Activated T-helper 9 cell treated with anti-CD3 and anti-CD28 coated beads, Interleukin-2, amount 50 U/mL, for 16 hours (primary cell): ENCODE measurements at regions not wholly inside any gene's neighbourhood (a gene's known extent, or its start where the extent isn't known, plus 50 kb on each side); places are given as distances from the start of the nearest gene placed in this dataset.
"Not testable (repeated sequence)": the region's sequence is repeated elsewhere in the genome, so short reads cannot be mapped to it uniquely, and the experiment has no call there.

Experiments
- DNase-seq: peaks from one replicate; pipeline ENCODE4 v3.0.0-alpha.2; 2020; ENCODE audit warnings: low read depth

DNA sequence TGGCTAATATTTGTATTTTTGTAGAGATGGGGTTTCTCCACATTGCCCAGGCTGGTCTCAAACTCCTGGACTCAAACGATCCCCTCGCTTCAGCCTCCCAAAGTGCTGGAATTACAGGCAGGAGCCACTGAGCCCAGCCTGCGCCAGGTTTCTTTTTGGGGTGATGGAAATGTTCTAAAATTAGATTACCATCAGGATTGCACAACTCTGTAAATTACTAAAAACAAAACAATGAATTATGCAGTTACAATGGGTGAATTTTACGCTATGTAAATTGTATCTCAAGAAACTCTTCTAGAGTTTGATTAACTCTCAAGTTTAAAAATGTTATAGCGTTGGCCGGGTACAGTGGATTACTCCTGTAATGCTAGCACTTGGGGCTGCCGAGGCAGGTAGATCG is 118.9 kb upstream of the TBL1X start:
- no peak for DNase-seq

DNA sequence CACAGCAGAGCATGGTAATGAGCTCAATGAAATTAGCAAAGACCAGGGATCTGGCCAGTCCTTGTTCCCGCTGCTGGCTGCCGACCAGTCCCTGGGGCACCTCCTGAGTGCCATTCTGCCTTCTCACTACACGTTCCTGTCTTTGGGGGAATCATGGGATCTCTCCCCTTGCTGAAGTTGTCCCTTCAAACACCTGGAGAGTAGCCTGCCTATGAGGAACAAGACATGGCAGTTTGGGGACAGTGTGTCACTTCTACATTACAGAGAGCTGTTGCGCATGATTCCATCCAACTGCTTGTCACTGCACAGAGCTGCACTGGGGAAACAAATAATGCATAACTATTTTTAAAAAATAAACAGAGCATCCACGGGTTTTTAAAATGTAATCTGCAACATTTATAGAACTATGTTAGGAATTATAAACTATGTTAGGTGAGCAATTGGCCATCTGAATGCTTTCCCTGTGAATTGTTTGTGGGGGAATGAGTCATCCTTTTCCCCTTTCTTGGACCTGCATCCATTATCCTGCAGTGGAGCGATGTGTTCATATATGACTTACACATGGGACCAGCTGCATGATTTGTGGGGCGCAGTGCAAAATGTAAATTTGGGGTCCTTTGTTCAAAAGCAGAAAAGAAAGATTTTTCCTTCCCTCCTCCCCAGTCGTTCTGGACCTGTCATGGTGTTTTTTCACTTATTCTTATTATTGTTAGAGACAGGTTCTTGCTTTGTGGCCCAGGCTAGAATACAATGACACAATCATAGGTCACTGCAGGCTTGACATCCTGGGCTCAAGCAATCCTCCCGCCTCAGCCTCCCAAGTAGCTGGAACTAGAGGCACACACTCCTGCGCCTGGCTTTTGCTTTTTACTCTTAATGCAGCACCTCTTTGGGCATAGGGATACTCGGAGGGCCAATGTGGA is 115.0 kb upstream of the TBL1X start:
- no peak for DNase-seq

DNA sequence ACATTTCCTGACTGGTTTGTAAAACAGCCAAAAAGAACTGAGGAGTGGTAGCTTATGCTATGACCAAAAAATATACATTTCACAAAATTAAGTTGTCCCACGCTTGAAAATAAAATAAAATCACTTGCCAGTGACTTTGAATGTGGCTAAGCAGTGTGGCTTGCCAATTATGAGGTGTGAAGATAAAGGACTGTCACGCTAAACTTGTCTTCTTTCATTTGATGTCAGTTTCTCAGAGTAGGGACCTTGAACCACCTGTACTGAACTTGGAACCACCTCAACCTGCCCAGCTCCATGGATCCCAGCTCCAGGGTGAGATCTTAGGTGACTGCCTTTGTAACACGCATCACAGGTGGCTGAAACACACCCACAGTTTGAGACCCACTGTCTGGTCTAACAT is 113.7 kb upstream of the TBL1X start:
- DNase-seq = no peak

DNA sequence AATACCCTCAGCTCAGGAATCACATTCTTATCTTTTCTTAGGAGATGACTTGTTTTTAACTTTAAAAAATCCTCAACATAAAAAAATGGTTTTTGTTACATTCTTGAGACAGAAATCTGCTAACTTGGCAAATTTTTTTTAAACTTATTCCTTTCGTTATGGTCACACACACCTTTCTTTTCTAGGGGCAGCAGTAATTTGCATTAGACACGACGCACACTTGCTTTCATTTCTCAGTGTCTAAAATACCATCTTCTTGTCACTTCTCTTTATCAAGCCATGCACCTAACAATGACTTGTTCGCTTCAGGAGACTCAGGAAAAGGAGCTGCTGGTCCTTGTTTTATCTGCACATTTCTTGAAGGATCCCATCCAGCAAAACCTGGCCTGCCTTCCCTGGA is 112.6 kb upstream of the TBL1X start:
- DNase-seq = no peak

DNA sequence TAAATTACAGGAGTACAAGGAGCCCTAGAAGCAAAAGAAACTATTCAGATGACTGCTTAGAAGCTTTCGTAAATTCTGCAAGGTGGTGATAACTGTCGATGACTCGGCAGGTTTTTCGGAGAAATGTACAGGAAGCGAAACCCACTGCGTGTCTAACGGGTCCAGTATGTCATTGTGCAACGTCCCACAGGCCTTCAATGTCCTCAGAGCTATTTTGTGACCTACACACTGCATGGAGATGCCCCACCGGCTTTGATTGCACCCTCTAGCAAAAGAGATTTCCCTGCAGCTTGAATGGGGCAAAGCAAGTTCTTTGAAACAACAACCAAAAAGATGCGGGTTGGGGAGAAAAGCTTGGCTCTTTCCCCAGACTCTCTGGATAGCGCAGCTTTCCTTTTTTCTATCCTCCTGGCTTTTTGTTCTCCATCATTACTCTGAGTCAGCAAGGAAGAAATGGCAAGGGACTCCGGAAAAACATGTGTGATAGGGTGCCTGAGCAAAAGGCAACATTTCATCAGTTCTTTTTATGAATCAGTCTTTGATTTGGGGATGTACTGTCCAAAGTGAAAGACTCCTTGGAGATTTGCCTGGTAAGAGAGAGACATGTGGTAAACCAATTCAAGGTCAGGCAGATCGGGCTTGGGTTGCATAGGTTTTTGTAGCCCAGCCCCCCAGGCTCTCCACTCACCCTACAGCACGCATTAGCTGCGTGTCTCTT is 112.0 kb upstream of the TBL1X start:
- DNase-seq = peak; percentile 19

DNA sequence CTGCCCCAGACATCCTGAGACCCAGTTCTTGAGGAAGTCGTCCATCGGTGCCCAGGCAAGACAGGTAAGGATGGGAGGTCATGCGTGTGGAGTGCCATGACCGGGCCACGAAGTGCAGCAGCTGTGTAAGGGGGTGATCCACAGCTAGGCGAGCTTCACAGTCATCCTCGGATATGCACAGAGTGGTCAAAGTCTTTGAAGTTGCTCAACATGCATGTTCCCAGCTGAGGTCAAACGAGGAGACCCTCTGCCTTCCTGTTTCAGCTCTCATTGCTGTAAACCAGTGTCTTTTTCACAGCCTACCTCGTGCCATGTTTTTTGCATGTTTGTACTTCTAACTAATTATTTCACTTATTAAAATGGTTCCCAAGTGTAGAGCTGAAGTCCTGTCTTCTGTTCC is 109.9 kb upstream of the TBL1X start:
- DNase-seq = no peak

DNA sequence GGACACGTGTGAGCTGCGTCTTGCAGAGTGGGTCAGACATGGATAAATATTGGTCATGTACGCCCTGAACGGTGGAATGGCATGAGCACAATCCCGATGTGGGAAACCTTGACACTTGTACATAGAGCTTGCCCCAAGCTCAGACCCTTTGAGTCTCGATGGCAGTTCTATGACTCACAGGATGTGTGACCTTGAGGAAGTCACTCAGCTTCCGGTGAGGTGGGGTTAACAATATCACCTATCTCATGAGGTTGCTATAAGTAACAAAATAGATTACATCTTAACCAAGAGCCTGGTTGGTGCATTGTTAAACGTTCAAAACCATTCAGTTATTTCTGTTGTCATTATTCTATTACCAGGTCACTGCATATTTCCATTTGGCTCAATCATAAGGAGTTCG is 109.1 kb upstream of the TBL1X start:
- no peak for DNase-seq

DNA sequence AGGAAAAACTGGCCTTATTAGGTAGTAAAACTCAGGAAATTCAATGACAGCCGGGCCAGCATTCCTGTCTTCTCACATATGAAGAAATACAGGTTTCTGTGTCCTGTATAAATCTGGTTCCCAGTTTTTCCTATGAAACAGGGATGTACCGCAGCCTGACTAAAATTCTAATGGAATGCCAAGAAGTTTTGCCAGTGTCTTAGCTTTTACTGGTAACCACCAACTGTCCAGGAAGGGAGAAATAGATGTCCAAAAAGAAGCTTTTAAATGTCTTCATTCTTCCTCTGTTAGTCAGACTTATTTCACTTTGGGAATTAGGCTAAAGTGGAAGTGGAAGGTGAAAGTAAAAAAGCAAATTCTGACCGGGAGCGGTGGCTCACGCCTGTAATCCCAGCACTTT is 108.0 kb upstream of the TBL1X start:
- no peak for DNase-seq

DNA sequence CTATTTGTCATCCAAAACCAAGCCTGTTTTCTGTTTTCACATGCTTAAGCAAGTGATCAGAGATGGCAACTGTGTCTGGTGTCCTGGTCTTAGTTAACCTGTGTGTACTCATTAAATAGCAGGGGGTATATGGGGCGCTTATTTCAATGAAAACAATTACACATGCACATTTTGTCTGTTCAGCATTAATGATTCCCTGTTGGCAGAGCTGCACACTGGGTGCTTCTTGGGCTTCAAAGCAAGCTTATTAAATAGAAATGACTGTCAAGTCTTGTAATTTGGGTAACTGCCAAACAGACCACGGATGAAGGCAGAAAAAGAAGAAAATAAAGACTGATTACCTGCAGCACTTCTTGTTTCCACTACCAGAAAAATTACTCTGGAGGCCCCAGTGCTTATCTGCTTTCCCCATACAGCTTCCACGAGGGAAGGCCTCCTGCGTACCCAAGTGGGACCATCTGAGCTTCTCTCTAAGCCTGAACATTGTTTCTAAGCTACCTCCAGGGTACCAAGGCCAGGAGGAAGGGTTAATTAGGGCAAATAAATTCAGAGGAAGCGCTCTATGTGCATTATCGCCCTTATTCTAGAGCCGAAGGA is 107.2 kb upstream of the TBL1X start:
- no peak for DNase-seq

DNA sequence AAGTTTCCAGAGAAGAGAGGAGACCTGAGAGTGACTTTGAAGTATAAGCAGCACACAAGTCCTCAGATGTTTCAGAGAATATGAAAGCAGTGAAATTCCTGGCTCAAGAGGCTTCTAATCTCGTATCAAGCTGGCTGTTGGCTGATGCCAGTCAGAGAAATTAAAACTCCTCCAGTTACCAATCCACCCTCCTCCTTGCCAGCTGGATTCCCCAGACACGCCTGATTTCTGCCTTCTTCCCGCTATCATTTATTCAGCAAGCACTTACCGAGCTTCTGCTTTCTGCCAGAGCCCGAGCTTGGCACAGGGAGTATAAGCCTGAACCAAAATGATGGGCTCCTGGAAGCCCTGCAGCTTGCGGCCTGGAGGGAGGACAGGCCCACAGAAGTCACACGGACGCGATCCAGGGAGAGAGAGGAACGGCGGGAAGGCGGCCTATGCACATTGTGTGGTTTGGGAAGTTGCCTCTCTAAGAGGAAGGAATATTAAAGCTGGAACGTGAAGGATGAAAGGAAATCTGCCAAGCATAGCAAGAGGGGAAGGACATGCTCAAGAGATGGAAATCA is 102.4 kb upstream of the TBL1X start:
- no peak for DNase-seq

DNA sequence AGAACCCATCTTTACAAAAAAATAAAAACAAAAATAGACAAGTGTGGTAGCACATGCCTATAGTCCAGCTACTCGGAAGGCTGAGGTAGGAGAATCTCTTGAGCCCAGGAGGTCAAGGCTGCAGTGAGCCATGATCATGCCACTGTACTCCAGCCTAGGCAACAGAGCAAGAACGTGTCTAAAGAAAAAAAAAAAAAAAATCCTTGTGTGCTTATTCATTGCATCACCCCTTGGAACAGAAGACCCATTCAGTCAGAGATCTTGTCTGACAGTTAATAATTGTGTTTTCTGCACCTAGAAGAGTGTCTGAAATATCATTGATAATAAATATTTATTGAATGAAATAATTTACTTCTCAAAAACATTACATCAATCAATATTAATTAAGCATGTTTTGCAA is 97.4 kb upstream of the TBL1X start:
- no peak for DNase-seq

DNA sequence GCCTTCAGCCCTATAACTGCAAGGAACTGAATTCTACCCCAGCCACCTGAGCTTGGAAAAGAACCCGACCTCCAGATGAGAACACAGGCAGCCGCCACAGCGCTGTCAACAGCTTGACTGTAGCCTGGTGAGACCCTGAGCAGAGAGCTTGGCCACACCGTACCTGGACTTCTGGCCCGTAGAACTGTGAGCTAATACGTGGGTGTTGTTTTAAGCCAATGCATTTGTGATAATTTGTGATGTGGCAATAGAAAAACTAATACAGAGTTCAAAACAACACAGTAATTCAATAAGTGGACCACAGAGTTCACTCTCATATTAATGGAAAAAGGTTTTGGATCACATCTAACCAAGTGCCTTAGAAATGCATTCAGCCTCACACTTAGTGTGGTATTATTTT is 96.6 kb upstream of the TBL1X start:
- no peak for DNase-seq

DNA sequence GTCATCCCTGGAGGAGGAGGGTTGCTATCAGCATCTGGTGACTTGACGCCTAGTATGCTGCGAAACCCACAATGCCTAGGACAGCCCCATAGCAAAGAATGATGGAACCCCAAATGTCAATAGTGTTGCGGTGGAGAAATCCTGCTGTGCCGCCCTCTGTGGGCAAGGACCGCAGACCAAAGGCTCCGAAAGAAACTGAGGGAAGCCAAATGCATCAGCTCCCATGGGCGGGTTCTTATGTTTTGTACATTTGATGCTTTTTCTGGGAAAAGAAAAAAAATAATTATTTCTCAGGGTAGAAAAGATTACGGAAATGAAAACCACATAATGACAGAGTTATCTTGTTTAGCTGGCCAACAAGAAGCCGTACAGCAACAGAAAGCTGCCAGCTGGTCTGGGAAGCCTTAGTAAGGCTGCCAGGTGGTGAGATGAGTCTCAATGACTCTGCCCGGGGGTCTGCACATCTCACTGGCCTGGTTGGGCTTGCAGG is 95.0 kb upstream of the TBL1X start:
- no peak for DNase-seq

DNA sequence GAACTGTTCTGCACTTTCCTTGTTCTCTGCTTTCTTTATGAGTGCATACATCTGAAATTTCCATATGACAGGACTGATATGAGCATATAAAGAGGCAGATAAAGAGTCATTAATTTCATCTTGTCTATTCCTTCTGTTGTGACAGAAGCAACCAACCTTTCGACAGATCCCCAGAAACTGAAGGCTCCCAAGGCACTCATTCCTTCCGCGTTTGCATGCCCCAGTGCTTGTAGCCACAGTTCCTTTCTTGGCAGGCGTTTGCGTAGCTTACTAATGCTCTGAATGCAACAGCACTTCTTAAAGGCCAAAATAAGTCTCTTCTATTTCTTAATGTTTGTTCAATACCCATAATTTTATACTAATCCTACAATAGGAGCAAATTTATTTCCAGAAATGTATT is 94.0 kb upstream of the TBL1X start:
- no peak for DNase-seq

DNA sequence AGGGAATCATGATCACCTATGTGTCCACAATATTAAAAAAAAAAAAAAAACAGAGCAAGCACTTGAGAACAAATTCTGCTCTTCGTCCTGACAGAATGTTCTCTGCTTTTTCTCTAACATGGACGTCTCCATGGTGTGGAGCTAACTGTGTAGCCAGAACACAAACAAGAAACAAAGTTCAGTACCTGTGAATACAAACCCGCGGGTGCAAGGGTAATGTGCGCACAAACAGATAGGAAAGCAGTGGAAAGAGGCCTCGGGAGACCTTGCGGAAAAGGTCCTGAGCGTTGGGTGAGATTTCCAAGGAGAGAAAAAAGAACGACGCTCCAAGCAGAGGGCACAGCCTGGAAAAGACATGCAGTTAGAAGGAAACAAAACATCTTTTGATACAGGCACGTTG is 92.0 kb upstream of the TBL1X start:
- no peak for DNase-seq

DNA sequence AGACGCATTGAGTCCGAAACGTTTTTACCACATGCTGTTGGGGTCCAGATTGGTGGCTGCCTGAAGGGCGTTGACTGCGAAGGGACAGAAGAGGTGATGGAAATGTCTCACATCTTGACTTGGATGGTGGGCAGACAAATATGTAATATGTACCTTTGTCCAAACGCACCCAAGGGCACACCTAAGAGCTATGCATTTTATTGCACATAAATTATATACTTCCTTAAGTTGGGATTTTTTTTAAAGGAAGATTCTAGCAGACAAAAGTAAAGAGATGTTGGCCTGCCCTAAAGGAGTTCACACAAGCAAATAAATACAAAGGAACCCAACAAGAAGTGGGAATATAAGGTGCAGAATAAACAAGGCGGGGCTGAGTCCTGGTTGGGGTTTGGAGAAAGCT is 91.1 kb upstream of the TBL1X start:
- no peak for DNase-seq

DNA sequence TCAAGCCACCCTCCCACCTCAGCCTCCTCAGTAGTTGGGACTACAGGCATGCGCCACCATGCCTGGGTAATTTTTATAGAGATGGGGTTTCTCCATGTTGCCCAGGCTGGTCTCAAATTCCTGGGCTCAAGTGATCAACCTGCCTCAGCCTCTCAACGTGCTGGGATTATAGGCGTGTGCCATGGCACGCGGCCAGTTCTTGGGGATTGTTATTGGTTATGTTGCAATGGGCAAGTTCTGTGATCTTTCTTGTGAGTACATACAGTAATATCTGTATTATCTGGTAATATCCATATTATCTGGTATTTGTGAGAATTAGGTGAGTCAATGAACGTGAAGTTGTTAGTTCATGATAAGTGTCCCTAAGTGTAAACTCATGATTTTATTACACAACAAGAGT is 90.3 kb upstream of the TBL1X start:
- no peak for DNase-seq

DNA sequence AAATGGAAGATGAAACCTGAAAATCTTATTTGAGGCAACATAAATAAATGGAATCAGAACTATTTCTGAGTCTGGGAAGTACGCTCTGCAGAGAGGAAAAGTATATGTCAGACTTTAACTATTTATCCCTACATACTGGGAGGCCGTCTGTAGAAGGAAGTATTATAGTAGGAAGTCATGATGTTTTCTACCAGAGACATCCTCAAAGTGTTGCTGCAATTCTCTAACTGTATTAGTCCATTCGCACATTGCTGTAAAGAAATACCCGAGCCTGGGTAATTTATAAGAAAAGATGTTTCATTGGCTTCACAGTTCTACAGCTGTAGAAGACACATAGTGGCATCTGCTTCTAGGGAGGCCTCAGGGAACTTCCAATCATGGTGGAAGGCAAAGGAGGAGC is 88.7 kb upstream of the TBL1X start:
- DNase-seq = no peak

DNA sequence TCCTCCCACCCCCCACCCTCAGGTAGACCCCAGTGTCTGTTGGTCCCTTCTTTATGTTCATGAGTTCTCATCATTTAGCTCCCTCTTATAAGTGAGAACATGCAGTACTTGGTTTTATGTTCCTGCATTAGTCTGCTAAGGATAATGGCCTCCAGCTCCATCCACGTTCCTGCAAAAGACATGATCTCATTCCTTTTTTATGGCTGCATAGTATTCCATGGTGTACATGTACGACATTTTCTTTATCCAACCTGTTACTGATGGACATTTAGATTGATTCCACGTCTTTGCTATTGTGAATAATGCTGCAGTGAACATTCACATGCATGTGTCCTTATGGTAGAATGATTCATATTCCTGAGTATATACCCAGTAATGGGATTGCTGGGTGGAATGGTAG is 87.6 kb upstream of the TBL1X start:
- DNase-seq = not testable (repeated sequence)

DNA sequence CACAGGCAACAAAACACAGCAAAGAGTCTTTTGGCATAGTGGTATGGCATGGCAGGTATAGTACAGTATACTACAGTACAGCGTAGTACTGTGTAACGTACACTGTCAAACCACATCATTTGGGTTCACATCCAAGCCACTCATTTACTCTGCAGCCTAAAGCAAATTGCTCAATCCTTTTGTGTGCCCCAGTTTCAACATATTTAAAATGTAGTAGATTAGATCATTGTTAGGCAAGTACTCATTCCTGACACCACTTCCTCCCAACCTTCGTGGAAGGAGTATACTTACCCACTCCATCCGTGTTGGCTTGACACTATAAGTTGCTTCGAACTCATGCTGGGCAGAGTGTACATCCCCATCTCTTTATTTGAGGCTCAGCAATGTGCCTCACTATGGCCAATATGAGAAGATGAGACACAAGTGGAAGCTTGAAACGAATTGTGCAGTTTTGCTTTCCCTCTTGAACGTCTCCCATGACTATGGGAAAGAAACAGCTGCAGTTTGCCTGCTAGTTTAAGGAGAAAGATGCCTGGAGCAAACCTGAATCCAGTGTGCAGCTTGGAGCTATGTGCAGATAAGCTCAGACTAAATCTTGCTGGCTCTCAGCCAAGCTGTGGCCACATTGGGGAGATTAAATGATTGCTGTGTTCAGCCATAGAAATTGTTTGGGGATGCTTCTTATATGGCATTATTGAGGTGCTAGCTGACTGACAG is 85.7 kb upstream of the TBL1X start:
- DNase-seq = no peak

DNA sequence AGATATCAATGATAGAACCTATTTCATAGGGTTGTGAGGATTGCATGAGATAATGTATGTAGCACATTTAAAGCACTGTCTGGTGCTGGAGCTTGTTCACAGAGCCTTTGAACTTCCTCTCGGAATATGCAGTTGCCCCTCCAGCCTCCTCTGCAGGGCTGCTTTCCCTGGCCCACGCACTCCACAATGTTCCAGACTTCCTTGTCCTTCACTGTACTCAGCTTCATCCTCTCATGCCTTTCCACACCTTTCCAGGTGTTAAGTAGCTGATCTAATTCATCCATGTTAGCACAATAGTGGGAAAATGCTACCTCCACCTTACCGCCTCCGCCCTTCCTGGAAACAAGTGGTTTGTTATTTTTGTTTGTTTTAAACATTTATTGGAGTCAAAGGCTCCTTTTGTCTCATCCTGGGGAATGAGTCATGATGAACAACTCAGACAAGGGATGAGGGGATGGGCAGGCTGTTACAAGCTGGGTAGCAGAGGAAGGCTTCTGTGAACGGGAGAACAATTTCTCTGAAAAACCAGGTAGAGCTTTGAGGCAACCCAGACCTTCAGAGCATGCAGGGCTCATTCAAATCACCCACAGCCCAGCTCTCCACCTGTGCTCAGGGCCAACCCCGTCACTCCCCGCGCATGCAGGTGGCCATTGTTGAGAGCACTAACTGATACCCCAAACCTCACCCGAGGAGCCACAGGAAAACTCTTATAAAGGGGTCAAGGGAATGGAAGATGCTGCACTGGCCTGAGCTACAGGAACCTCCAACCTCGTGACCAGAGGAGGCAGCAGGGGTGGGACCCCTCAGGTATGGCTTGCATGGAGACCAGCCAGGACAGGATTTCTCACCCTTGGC is 84.9 kb upstream of the TBL1X start:
- no peak for DNase-seq
